NCI-H2171 treated with DMSO at 0.1 percent for 48 hours (cell line): ENCODE measurements at regions not wholly inside any gene's neighbourhood (a gene's known extent, or its start where the extent isn't known, plus 50 kb on each side); places are given as distances from the start of the nearest gene placed in this dataset.
"Not testable (repeated sequence)": the region's sequence is repeated elsewhere in the genome, so short reads cannot be mapped to it uniquely, and the experiment has no call there.

ENCODE experiments used
- DNase-seq: peaks from one replicate; lab custom pipeline; 2025; lab: John Stamatoyannopoulos, UW

DNA sequence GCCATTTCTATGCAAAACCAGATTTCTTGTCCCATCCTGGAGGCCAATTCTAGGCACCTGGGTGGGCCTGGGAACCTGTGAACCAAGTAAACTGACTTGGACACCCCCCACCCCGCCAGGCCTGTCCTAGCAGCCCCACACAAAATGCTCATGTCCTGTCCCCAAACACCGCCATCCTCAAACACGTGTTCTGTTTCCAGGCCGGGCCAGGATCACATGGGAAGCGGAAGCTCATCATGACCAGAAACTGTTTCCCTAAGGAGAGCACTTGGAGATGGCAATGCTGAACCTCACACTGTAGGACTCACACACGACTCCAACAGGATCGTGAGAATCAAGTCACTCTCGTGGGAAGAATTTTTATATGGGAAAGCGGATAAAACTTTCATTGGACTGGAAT lies 78.7 kb upstream of the DRD5 start:
- DNase-seq, result not testable (repeated sequence)

GRCh38 chr4:9703391-9703790 lies 78.0 kb upstream of the DRD5 start:
- DNase-seq, result peak; percentile 79

- DNase-seq, result not testable (repeated sequence)
These were observed 77.3 kb upstream of the DRD5 start for GRCh38 chr4:9704126-9704525.

- DNase-seq, result no peak
These were observed 76.7 kb upstream of the DRD5 start for GRCh38 chr4:9704551-9705332.

DNA sequence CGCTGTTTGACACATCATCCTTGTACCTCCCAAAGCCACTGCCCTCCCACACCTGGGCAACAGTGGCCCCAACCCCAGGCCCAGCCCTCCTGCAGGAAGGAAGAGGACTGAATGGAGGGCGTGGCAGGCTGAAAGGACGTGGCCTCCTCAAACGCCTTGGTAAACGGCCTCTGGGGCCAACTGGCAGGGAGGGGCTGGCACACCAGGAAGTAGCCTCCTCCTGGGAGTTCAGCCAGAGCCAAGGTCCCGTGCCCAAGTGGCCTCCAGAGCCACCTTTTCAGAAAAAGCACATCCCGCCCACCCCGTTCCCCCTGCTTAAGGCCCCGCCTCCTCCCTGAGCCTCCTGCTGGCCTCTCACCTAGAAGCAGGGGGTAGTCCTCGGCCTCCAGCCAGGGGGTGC lies 74.2 kb upstream of the DRD5 start:
- DNase-seq, result not testable (repeated sequence)

DNA sequence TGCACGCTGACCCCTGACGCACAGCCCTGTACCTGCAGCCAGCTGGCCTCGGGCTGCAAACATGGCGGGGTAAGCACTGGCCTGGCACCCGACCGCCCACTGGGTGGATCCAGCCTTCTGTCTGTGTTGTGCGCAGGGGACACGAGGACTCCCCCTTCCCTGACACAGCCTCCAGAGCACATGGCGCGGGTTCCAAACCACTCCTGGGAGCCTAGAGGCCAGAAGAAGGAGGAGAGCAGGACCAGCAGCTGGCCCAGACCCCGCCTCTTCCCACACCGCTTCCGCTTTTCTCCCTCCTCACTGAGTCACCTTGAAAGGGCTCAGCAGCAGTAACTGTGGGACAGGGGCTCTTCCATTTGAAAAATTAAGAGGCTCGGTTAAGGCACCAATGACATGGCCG lies 73.5 kb upstream of the DRD5 start:
- not testable (repeated sequence) for DNase-seq

DNA sequence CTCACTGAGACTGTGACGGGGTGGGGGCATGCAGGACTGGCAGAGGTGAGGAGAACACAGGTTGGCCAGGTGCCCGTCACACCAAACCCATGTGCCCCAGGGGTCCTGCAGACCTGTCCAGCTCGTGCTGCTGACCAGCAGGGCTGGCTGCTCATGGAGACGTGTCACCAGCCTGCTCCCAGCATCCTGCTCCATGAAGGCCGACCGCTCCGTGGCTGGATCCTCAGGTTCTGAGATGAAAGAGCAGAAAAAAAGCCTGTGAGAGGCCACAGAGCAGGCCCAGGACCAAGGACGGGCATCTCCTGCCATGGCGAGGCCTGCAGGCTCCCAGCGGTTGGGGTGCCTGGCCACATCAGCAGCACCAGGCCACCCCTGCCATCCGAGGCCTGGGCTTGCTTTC lies 71.7 kb upstream of the DRD5 start:
- no peak for DNase-seq

- DNase-seq, result not testable (repeated sequence)
These were observed 66.2 kb upstream of the DRD5 start for GRCh38 chr4:9715271-9715670.

GRCh38 chr4:9716093-9716492 lies 65.3 kb upstream of the DRD5 start:
- DNase-seq, result no peak

DNA sequence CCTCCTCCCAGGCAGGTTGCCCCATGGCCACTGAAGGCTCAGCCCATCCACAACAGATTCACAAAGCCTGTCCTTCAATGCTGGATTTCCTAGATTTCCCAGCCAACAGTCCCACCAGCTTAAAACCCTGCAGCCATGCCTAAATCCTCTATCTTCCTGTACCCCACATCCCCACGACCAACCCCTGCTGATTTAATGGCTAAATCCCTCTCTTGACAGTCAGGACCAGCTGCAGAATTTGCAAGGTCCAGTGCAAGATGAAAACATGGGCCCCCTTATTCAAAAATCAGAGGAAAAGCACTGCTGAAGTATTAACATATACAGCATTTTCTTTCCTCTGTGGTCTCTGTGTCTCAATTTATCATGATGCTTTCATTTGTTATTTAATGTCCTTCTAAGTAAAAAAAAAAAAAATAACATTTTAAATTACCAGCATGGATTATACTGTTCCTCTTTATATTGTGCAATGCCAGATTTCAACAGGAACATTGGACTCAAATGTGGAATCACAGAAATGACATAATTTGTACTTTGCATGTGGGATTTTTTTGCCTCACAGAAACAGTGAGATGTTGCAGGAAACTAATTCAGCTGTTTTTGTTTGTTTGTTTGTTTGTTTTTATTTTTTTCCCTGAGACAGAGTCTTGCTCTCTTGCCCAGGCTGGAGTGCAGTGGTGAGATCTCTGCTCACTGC lies 63.0 kb upstream of the DRD5 start:
- DNase-seq, result not testable (repeated sequence)

DNA sequence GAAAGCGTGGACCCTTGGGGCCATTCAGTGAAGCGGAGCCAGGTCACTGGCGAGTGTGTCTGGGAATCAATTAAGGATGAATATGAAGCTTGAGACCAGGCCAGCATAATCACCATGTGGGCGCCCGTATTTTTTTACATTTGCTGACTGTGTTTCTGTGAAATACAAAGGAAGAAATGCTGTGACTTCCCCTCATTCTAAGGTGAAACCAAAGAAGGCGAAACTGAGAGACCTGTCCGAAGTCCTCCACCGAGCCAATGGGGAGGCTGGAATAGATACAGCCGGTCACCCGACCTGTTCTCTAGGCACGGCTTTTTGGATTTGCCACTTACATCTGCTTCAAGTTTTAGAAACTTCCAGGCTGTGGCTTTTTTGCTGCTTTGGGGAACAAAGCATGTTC lies 59.3 kb upstream of the DRD5 start:
- DNase-seq, result not testable (repeated sequence)
